Hematopoietic multipotent progenitor cell (in vitro differentiated cells): ENCODE measurements at regions not wholly inside any gene's neighbourhood (a gene's known extent, or its start where the extent isn't known, plus 50 kb on each side); places are given as distances from the start of the nearest gene placed in this dataset.
"Not testable (repeated sequence)": the region's sequence is repeated elsewhere in the genome, so short reads cannot be mapped to it uniquely, and the experiment has no call there.

Source experiments
- DNase-seq, 3 donors: peaks; one replicate each; pipeline ENCODE4 v3.0.0-alpha.2; 2011 to 2015; ENCODE audit warnings: low read depth in 2 of 3, low spot score in 2 of 3

DNA sequence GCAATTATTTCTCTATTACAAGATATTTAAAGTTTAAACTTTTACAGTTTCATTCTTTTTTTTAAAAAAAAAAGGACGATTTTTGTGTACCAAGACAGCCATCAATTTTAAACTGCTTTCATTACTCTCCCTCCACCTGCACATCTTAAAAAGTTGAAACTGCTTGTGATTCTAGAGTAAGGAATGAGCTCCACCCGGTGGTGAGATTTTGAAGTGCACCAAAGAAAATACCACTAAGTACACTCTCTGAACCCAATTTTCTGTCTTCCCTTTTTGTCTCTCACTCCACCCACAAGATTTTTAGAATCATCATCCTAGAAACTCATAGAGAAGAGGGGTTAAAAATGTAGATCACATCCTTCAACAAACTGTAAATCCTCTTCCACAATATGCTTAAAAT is 91.3 kb upstream of the WDR44 start:
- DNase-seq = peak in 2 of 3 donors; percentile 23 to 62

DNA sequence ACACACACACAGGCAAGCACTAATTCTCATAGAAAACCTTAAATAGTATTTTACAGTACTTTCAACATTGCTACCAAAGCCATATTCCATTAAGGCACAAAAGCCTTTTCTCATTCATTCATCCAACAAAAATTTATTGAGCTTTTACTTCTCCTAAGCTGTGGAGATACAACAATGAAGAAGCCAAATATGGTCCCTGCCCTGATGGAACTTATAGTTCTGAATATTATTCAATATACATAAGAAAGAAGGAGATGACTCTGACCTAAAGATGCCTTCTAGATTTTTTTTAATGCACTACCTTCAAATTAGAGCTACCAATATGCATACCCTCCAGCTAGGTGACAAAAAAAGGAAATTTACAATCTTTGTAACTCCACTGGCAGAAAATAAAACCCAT is 90.0 kb upstream of the WDR44 start:
- DNase-seq = no peak

DNA sequence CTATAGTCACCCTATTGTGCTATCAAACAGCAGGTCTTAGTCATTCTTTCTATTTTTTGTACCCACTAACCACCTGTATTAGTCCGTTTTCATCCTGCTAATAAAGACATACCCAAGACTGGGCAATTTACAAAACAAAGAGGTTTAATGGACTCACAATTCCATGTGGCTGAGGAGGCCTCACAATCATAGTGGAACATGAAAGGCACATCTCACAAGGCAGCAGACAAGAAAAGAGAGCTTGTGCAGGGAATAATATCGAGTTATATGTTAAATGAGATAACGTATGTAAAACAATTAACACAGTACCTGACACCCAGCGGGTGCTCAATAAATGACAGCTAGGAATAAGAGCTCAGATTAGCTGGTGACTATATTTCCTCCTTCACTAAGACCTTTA is 88.1 kb upstream of the WDR44 start:
- DNase-seq = no peak

DNA sequence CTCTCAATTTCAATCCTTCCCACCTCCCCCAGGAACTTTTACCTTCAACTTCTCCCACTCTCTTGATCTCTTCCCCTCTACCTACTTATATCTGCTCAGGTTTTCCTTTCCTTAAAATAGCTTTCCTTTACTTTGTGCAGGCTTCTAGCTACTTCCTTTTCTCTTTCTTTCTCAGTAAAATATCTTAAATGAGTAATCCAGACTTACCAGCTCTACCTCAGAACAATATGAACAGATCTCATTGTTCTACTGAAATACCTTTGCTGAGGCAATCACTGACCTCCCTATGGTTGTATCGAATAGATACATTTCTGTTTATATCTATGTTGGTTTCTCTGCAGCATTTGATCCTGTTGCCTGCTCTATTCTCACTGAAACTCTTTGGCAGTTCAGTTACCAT is 86.7 kb upstream of the WDR44 start:
- DNase-seq = no peak

DNA sequence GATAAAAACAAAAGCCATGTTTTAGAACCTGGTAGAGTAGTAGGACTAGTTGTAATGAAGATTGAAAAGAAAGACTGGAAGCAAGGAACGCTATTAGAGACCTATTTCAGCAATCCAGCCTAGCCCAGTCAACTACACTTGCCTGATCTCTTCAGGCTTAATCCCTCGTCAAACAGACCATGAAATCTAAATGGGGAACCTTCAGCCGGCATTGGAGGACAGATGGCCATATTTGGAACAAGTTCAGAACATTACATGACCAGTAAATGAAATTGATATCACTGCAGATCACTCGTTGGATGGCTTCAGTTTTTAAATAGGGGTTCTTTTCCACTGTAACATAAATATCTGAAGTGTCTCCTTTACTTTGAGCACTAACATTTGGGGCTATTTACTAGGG is 84.8 kb upstream of the WDR44 start:
- DNase-seq = no peak

DNA sequence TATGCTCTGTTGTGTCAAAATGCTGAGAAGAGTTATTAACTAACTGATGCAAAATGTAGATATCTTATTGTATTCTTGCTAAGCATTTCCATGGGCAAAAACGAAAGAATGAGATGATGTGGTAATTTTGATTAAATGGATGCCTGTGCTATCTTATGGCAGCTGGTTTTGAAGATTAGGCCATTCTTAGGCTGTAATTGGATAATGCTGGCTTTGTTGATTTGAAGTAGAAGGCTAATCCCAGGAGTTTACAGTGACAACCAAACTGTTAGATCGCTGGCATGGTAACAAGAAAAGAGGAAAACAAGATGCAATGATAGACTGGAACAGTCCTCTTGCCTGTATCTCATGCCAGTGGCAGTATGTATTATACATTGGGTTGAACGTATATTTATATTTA is 74.1 kb upstream of the WDR44 start:
- peak in 2 of 3 donors; percentile 9 to 44 for DNase-seq

DNA sequence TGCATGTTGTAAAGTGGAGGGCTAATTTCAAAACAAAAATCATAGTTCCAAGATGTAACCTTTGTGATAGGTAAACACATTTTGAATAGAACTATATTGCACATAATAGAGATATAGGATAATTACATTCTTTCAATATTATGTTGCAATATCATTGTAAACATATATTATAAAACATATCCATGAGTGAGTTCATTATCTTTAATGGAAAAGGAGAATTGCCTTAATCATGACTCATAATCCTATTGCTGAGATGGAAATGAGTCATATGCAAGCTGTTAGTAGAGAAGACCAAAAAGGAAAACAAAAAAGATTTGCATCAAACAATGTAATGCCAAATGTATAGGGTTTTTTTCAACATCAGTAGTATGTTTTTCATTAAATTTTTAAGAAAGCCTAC is 73.7 kb upstream of the WDR44 start:
- DNase-seq = no peak

DNA sequence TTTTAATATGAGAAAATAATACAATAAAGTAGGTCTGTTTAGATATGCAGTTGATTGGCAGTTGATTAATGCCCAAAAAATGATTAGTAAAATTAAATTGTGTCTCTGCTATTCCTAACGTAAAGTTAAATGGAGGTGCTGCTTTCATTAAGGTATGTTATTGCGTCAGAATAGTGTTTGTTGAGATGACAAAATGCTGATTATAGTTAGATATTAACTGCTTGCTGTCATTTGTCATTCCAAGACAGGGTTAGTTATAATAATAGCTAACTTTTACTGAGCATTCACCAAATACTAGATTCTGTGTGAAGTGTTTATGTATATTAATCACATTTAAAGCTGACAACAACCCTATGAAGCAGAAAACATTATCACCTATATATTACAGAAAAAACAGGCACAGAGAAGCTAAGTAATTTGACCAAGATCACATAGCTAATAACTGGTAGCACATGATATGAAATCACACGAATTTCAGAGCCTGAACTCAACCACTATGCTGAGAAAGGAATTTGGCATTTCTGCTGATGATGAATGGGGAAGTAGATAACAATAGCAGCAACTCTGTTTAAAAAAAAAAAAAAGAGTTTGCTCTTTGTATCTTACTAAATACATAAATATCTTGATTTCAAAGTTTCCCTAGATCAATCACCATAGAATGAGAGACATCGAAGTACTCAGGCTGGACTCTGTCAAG is 59.7 kb upstream of the WDR44 start:
- peak in 1 of 3 donors; percentile 14 for DNase-seq

DNA sequence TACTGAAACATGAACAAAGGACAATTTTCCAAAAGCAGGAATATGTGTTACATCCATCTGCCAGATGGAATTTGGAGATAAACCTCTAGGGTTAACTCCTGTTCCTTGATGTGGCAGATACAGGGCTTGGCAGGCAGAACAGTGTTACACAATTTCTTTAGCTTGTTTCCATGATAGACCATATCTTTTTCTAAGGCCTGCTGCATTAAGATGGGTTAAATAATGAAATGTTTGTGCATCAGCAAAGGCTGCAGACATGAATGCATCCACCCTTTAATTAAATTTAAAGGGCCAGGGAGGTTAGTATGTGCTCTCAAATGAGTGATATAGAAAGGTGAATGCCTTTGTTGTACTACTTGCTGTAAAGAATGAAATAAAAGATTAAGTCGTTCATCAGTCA is 50.1 kb upstream of the WDR44 start:
- DNase-seq = not testable (repeated sequence)
